GM18508 (cell line): ENCODE measurements at regions not wholly inside any gene's neighbourhood (a gene's known extent, or its start where the extent isn't known, plus 50 kb on each side); places are given as distances from the start of the nearest gene placed in this dataset.

Experiments
- ATAC-seq: cut with Tn5 transposase; IDR thresholded peaks from one replicate; pipeline ENCODE4 v1.9.1; 2021; ENCODE audit warnings: moderate number of reproducible peaks; ENCODE audit not compliant: insufficient read depth, unreplicated experiment

DNA sequence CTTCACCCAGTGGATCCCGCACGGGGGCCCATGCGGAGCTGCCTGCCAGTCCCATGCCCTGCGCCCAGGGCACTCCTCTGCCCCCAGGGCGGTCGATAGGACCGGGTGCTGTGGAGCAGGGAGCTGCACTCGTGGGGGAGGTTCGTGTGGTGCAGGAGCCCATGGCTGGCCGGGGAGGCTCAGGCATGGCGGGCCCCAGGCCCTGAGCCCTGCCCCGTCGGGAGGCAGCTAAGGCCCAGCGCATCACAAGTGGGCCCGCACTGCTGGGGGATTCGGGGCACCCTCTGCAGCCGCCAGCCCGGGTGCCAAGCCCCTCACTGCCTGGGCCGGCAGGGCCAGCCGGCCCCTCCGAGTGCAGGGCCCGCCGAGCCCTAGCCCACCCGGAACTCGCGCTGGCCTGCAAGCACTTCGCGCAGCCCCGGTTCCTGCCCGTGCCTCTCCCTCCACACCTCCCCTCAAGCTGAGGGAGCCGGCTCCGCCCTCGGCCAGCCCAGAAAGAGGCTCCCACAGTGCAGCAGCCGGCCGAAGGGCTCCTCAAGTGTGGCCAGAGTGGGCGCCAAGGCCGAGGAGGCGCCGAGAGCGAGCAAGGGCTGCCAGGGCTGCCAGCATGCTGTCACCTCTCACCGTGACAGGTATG is 221.1 kb upstream of the RORB start:
- no peak for ATAC-seq

DNA sequence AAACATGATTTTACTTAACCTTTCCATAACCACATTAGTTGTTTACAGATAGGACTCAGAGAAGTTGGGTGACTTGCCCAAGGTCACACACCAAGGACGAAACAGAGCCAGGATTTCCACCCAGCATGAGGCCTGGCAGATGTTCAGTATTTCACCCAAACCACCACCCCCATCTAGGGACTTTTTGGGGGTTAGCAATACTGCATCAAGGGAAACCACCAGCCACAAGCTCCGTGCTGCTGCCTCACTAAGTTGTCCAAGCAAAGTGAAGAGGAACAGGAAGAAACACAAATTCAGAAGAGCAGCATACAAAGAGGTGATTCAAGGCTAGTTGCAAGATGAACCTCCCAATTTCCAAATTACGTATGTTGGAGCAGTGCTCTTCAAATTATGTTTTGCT is 219.6 kb upstream of the RORB start:
- peak; percentile 98 for ATAC-seq

DNA sequence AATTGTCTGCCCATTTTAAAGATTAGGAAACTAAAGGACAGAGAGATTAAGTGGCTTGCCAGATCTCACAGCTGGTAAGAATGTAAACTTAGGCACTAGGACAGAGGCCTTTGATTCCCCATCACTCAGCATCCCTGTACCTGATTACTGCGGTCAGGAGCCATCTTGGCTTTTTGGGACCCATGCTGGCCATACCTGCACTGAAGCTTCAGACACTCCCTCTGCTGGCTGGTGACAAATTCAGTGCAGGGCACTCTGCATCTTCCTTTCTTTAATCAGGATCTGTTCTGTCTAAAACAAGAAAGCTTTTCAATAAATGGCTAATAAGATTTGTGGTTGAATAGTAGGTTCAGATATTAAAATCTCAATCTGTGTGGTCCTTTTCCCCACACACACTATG is 215.5 kb upstream of the RORB start:
- ATAC-seq: no peak

DNA sequence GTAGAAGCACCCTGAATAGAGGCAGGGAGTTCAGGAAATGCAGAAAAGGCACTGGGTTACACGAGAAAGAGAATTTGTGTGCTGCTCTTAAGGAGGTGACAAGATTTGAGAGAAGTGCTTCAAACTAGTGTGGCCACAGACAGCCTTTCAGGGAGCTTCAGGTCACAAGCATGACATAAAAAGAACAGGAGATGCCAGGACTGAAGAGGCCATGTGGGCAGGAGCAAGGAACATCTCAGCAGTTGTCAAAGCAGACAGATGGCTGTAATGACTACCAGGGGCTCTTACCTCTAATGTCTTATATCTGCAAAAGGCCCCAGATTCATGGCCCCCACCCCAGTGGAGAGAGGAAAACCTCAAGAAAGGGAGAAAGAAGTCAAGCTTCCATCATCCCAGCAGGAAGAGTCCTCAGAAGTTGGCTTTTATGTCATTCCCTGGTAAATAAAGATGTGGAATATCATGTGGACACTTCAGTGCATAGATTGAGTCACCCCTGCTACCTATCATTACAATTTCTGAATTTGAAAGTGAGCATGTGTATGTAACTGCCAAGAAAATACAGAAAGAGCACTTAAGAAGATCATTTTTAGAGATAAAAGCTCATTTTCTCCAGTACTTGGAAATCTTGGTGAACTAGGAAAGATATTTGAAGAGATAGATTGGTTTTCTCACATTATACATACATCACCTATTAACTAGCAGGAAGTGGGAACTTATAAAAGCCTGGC is 214.4 kb upstream of the RORB start:
- ATAC-seq: no peak

DNA sequence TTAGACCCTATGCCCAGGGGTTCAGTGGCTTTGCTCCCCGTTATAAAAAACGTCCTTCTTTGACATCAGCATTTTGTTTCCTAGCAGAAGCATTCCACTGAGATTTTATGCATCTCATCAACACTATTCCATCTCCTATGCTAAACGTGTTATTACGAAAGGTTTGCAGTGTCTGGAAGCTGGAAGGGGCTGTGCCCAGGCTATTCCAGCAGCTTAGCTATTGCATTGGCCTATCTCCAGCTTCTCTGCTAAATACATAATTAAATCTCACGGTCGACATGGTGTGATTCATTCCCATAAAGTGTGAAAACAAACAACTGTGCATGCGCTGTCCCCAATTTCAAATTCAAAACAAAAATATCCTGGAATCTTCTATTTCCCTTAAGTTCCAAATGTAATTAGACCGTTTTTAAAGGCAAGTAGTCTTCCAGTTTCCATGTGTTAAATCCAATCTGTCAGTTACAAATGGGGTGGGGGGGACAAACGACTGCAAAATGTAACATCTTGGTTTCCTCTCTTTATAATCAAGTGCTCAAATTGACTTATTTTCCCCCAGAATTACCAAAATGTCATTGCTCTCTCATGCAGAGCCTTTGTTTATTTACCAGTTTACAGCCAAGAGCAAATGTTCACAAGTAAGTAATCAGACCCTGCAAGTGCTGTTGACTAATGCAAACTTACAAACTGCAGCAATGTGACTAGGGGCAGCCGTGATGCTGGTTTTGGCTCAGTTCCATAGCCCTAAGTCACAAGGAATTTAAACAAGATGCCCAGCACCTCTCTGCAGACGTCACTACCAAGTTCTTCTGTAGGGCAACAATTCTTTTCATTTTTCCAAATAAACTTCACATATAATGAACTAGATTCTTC is 212.3 kb upstream of the RORB start:
- no peak for ATAC-seq

DNA sequence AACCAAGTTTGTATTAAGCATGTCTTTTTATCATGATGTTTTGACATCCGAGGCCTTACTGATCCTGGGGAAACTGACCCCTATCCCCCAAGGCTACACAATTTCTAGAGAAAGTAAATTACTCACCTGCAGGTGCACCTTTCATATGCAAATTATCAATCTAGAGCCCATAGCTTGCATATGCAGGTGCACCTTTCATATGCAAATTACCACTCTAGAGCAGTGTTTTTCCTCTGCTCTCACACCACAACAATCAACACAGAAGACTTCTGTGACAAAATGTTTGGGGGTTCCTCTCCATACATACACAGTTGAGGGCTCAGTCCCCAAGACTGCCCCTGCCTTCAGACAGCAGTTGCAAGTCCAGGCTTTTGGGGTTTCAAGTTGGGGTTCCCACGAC is 203.7 kb upstream of the RORB start:
- no peak for ATAC-seq

DNA sequence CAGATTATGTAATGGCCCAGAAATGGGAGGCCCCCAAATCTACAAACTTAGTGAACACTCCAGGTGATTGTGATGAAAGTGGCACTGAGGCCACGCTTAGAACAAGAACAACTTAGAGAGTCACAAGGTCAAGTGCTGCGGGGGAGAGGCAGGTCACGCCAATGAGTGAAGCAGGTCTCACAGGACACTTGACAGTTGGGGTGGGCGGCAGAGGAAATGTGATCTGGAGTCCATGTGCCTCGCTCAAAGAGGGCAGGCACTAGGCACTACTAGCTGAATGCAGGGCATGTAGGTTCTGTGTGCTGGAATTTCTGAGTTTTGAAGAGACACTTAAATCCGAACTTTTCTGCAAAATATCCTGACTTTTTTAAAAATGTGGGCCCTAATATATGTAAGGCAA is 193.2 kb upstream of the RORB start:
- ATAC-seq: no peak

- no peak for ATAC-seq
Observed at GRCh38 chr9:74304598-74304997, 192.5 kb upstream of the RORB start.

DNA sequence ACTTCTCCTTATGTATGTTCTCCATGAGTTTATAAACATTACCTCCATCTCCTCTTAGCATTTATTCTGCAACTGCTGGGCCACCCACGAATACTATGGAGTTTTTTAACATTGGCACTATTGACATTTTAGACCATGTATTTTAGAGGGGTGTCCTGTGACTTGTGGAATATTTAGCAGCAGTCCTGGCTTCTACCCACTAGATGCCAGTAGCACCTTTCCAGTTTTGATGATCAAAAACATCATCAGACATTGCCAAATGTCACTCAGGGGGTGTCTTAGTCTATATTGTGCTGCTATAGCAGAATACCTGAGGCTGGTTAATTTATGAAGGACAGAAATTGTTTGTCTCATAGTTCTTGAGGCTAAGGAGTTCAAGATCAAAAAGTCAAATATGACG is 187.5 kb upstream of the RORB start:
- ATAC-seq: no peak

DNA sequence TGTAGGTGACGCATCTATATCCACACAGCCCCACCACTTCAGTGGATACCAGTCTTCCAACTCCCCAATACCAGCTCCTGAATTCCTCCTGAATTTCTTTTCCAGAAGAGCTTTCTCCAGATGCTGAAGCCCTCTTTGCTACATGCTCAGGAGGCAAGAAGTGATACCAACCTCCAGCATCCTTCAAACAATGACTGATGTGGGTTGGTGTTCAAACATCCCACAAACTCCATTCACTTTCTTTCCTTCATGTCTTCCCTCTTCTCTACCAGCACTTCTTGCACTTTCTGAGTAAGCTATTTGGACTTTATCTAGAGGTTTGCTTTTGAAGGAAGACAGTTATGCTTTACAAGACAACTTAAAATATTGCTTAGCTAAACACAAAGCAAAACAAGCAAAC is 179.9 kb upstream of the RORB start:
- no peak for ATAC-seq

DNA sequence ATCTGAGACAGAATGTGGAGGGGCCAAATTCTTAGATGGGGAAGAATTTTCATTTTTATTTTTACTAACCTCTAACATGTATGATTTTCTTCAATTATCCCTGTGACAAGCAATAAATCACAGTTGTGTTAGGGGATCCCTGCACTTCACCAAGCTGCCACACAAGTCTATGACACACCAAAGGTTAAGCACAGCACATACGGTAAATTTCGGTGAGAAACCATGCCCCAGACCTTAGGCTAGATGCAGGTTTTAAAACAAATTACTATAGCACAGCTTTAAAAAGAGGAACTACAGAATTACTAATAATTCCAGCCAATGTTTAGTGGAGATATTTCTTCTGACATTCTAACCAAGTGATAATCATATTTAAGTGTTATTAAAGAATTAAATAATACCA is 175.7 kb upstream of the RORB start:
- no peak for ATAC-seq

DNA sequence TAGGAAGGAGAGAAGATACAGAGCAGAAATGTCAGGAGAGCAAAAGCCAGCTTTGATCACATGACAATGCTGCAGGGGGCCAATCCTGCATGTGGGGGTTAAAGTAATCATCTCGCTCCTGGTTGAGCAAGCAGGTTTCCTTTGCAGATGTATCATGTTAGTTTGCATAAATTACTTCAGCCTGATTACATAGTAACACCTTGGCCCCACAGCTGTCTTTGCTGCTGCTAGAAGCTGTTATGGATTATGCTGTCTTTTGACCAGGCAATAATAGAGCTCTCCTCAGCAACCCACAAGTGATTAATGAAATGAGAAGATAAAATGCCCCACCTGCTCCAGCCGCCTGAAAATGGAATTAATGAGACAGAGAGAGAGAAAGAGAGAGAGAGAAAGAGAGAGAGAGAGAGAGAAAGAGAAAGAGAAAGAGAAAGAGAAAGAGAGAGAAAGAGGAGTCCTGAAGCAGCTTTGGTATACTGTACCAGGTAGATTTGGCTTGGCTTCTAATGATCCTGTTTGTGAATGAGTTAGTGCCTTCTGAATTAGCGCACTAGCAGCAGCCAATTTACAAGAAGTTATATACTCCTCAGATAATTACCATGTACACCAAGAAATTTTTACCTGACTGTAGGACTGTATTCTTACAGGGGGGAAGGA is 174.3 kb upstream of the RORB start:
- no peak for ATAC-seq

DNA sequence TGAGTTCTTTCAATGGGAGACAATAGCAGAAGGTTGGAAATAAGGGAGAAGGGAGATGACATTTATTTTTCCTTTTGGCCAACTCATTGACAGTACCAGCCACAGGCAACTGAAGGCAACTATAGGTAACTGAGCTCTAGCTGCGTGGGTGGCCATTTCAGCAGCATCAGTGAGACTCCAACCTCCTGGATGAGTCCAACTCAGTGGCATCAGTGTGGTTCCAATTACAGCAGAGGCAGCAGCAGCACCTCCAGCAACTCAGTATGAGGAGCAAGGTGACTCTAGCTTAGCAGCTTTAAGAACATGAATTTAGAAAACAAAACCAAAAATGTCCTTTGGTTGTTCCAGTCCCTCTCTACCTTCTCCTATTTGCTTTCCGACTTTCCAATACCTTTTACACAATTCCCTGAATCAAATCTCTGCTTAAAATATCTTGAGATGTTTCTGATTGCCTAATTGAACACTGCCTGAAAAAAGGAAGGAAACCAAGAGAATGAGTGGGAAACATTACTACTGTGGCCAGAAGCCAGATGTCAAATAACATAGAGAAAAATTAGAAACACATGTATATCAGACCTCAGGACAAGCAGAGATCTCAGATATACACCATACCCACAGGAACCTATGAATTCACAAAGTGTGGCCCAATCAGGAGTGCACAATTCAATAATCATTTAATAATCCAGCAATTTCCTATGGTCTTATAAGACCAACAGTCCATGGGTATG is 166.5 kb upstream of the RORB start:
- ATAC-seq: no peak

GRCh38 chr9:74331607-74332006 is 165.5 kb upstream of the RORB start:
- no peak for ATAC-seq

DNA sequence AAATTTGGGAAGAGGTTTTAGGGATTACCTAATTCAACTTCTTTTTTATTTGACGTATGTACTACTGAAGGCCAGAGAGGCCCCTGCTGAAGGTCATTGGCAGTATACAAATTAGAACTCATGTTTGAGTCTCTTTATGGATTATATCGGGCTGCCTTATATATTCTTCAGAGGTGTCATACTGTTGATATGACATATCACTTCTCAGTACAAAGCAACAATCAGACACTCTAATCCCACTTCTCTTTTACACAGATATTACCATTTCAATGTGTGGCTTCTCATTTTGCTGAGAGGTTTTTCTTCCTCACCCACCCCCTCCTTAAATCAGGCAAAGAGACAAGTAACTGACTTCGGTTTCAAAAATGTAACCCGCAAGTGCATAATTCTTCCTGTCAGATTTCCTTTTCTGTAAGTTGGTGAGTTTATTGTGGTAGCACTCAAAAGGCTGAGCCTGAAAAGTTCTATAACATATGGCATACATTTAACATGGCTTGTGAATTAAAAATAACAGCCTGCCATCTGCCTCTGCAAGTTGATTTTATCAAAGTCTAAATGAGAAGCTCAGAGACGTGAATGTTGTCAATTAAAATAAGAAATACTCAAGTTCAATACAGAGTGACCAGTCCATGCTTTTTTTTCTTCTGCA is 163.6 kb upstream of the RORB start:
- ATAC-seq: no peak

GRCh38 chr9:74334271-74334670 is 162.9 kb upstream of the RORB start:
- ATAC-seq: no peak

- no peak for ATAC-seq
Observed at GRCh38 chr9:74336161-74336560, 161.0 kb upstream of the RORB start.

- no peak for ATAC-seq
Observed at GRCh38 chr9:74348777-74349176, 148.4 kb upstream of the RORB start.

DNA sequence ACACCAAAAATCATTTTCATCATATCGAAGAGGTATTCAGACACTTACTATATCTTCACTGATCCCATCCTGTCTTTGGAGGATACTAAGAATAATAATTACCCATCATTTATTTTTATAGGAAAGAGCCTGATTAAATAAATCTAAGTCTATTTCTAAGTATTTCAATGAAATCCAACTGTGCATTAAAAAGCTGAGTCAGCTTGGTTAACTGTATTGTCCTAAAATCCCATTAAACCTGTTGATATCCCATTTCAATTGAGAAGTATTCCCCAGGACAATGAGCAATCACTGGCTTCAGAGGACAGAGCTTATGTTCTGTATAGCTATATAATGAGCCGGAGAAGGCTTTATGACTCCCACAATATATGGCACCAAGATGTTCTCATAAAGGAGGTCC is 142.0 kb upstream of the RORB start:
- ATAC-seq: no peak

- no peak for ATAC-seq
Observed at GRCh38 chr9:74357577-74357976, 139.6 kb upstream of the RORB start.
